GM21360 (cell line): ENCODE measurements at regions not wholly inside any gene's neighbourhood (a gene's known extent, or its start where the extent isn't known, plus 50 kb on each side); places are given as distances from the start of the nearest gene placed in this dataset.

Experiments
- ATAC-seq: cut with Tn5 transposase; IDR thresholded peaks from one replicate; pipeline ENCODE4 v1.9.1; 2021; ENCODE audit warnings: mild to moderate bottlenecking, moderate library complexity; ENCODE audit not compliant: unreplicated experiment

GRCh38 chr12:25745281-25745680 is 192.2 kb upstream of the LMNTD1 start:
- ATAC-seq: no peak

GRCh38 chr12:25746131-25746530 is 193.0 kb upstream of the LMNTD1 start:
- ATAC-seq: no peak

GRCh38 chr12:25752710-25753309 is 199.7 kb upstream of the LMNTD1 start:
- no peak for ATAC-seq

- ATAC-seq: no peak
These were observed 202.3 kb upstream of the LMNTD1 start for GRCh38 chr12:25755136-25755970.

- no peak for ATAC-seq
These were observed 202.6 kb upstream of the RASSF8 start for GRCh38 chr12:25755971-25756260.

GRCh38 chr12:25757037-25757665 is 201.3 kb upstream of the RASSF8 start:
- ATAC-seq: no peak

GRCh38 chr12:25759752-25760151 is 198.7 kb upstream of the RASSF8 start:
- no peak for ATAC-seq

- no peak for ATAC-seq
These were observed 197.1 kb upstream of the RASSF8 start for GRCh38 chr12:25761356-25761755.

- no peak for ATAC-seq
These were observed 194.1 kb upstream of the RASSF8 start for GRCh38 chr12:25764409-25764808.

GRCh38 chr12:25764892-25765291 is 193.6 kb upstream of the RASSF8 start:
- no peak for ATAC-seq

GRCh38 chr12:25767606-25768005 is 190.9 kb upstream of the RASSF8 start:
- ATAC-seq: no peak

GRCh38 chr12:25768151-25768550 is 190.3 kb upstream of the RASSF8 start:
- ATAC-seq: no peak

GRCh38 chr12:25769082-25769945 is 189.2 kb upstream of the RASSF8 start:
- ATAC-seq: no peak

GRCh38 chr12:25771041-25771440 is 187.4 kb upstream of the RASSF8 start:
- no peak for ATAC-seq

GRCh38 chr12:25771476-25771875 is 187.0 kb upstream of the RASSF8 start:
- ATAC-seq: no peak

- ATAC-seq: no peak
These were observed 182.5 kb upstream of the RASSF8 start for GRCh38 chr12:25775968-25776367.

GRCh38 chr12:25780771-25781170 is 177.7 kb upstream of the RASSF8 start:
- no peak for ATAC-seq

- no peak for ATAC-seq
These were observed 177.2 kb upstream of the RASSF8 start for GRCh38 chr12:25781232-25781631.

- no peak for ATAC-seq
These were observed 174.9 kb upstream of the RASSF8 start for GRCh38 chr12:25783566-25783965.

GRCh38 chr12:25784669-25785068 is 173.8 kb upstream of the RASSF8 start:
- ATAC-seq: no peak

GRCh38 chr12:25785134-25785533 is 173.3 kb upstream of the RASSF8 start:
- ATAC-seq: no peak
